ENCODE measurements at regions not wholly inside any gene's neighbourhood (a gene's known extent, or its start where the extent isn't known, plus 50 kb on each side); places are given as distances from the start of the nearest gene placed in this dataset.

- no peaks in the 10 kb centered on the region for H3K36me3 ChIP-seq (ENCODE audit: control insufficient read depth in 1 of 2, insufficient read depth in 2 of 2, low read length in 2 of 2)
- H3K4me1 ChIP-seq (ENCODE audit: control insufficient read depth in 1 of 2, insufficient read depth in 2 of 2, low read length in 2 of 2): no peaks in the 10 kb centered on the region
- no peaks in the 10 kb centered on the region for H3K79me2 ChIP-seq (ENCODE audit: insufficient read depth, low read length)
- H3K4me3 ChIP-seq (replicated peaks in 1 of 2; ENCODE audit: low read depth in 1 of 2, low read length in 2 of 2): no peak overlapping the region
- ATAC-seq: no peak
- DNase-seq (ENCODE audit: low read depth, low spot score): no peak
- no peak overlapping the region for H3K27ac ChIP-seq (ENCODE audit: low read depth, low read length)
- no peak overlapping the region for H3K4me2 ChIP-seq (ENCODE audit: low read length)
- RAD21 ChIA-PET (ENCODE audit: low non-redundant PET in 1 of 2, low total read pairs in 2 of 2, uncharacterized antibody in 2 of 2, unreplicated experiment in 2 of 2): no interaction called here
- no peaks in the 10 kb centered on the region for H4K20me1 ChIP-seq (ENCODE audit: insufficient read depth)
- no peak overlapping the region for H3K9ac ChIP-seq (ENCODE audit: low read length)
- POLR2A ChIA-PET: interaction anchor here (1.2 kb wide), 1 partner anchor 14 kb away, joined by 3 read pairs; no protein-coding TSS in a partner anchor
- intact Hi-C loops (cut with micrococcal nuclease): no loop called here
- H3K27me3 ChIP-seq (ENCODE audit: insufficient read depth, low read length): no peaks in the 10 kb centered on the region
- H3K9me2 ChIP-seq (ENCODE audit: insufficient read depth): no peaks in the 10 kb centered on the region
- no TSS peak for BruUV-seq (replicated peaks)
- no peak overlapping the region for H2AFZ ChIP-seq (ENCODE audit: low read depth, low read length, poor library complexity, severe bottlenecking)
- no peaks in the 10 kb centered on the region for H3K9me3 ChIP-seq (ENCODE audit: control insufficient read depth in 1 of 2, insufficient read depth in 1 of 2, low read depth in 1 of 2, low read length in 2 of 2)
- TF ChIP-seq SIN3A (IDR thresholded peaks at IDR 0.05; ENCODE audit: low read depth): no peak
- no peak for TF ChIP-seq ATF3 (IDR thresholded peaks at IDR 0.05)
- TF ChIP-seq REST (IDR thresholded peaks at IDR 0.05; ENCODE audit: low read depth): no peak
- TF ChIP-seq TCF7L2 (IDR thresholded peaks at IDR 0.05; ENCODE audit: borderline replicate concordance, extremely low read depth, insufficient read depth, insufficient read length): no peak
- no peak for TF ChIP-seq ELF1 (IDR thresholded peaks at IDR 0.05; ENCODE audit: borderline replicate concordance, low read depth)
- no peak for TF ChIP-seq CTCF (IDR thresholded peaks at IDR 0.05 in 2 of 3, conservative IDR thresholded peaks at IDR 0.05 in 1 of 3; ENCODE audit: borderline replicate concordance in 1 of 3, insufficient read depth in 1 of 3, low read depth in 2 of 3, low read length in 2 of 3)
- no peak for TF ChIP-seq EGR1 (IDR thresholded peaks at IDR 0.05; ENCODE audit: low read depth)
- no peak for TF ChIP-seq YY1 (IDR thresholded peaks at IDR 0.05; ENCODE audit: extremely low read depth, insufficient replicate concordance, low read depth, low read length)
- TF ChIP-seq CBX3 (IDR thresholded peaks at IDR 0.05; ENCODE audit: low read depth): no peak
- TF ChIP-seq POLR2A (IDR thresholded peaks at IDR 0.05; ENCODE audit: borderline replicate concordance, extremely low read depth, insufficient read depth, insufficient read length): no peak
- no peak for TF ChIP-seq FOSL1 (IDR thresholded peaks at IDR 0.05; ENCODE audit: low read depth)
- CTCF ChIA-PET: no interaction called here
Observed at GRCh38 chr6:43897571-43898302, 127.7 kb downstream of the VEGFA start.

All from HCT116 (cell line).